BJ (cell line): ENCODE measurements at regions not wholly inside any gene's neighbourhood (a gene's known extent, or its start where the extent isn't known, plus 50 kb on each side); places are given as distances from the start of the nearest gene placed in this dataset.

Experiments used
- CTCF ChIA-PET: fragments of 350-600 bp; formaldehyde crosslinking; extraction: SDS; loops from one replicate; lab custom pipeline; 2021; ENCODE audit warnings: antibody characterized with exemption, inconsistent platforms; lab: Yijun Ruan, JAX
- POLR2A ChIA-PET: fragments of 300-600 bp; sonication (Branson Sonifier 250); formaldehyde crosslinking; extraction: SDS; loops from one replicate; lab custom pipeline; 2021; ENCODE audit warnings: antibody characterized with exemption; lab: Charles Lee
- DNase-seq: peaks from one replicate; pipeline ENCODE4 v3.0.0-alpha.2; 2011; ENCODE audit warnings: low read depth
- H3K27me3 ChIP-seq: 2 replicates; pipeline ENCODE4 v1.6.0; 2011; ENCODE audit warnings: low read length; ENCODE audit not compliant: control insufficient read depth, insufficient read depth
- H3K36me3 ChIP-seq: 2 replicates; pipeline ENCODE4 v1.5.1; 2011; ENCODE audit warnings: low read length; ENCODE audit not compliant: control insufficient read depth, insufficient read depth
- H3K4me3 ChIP-seq: 2 replicates; pipeline ENCODE4 v1.5.1; 2011; ENCODE audit warnings: low read depth, mild to moderate bottlenecking, control low read depth, low read length
- TF ChIP-seq, protein P1 (sequence below): IDR thresholded peaks from 2 replicates; pipeline ENCODE4 v1.5.1; 2011; ENCODE audit warnings: low read depth, mild to moderate bottlenecking, control low read depth, inconsistent platforms, low read length, moderate library complexity; ENCODE audit not compliant: insufficient read depth

DNA sequence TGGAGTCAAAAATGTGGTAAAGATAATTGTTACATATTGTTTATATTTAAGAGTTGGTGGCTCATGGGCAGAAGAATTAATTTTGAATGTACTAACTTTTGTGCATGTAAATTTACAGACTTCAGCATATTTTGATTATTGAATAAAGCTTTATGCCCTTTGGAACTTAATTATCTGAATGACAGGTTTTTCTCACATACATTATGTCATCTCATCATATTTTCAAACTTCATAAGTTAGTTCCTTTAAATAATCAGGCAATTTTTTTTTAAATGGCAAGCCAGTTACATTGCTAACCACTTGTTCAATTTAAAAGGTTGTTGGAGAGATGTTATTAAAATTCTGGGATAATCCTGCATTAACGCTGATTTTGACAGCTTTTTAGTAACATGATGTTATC, 184.6 kb upstream of the EDIL3 start:
- CTCF ChIA-PET, result no interaction called here
- H3K27me3 ChIP-seq, result no peaks in the 10 kb centered on the region
- TF ChIP-seq, protein P1, sequence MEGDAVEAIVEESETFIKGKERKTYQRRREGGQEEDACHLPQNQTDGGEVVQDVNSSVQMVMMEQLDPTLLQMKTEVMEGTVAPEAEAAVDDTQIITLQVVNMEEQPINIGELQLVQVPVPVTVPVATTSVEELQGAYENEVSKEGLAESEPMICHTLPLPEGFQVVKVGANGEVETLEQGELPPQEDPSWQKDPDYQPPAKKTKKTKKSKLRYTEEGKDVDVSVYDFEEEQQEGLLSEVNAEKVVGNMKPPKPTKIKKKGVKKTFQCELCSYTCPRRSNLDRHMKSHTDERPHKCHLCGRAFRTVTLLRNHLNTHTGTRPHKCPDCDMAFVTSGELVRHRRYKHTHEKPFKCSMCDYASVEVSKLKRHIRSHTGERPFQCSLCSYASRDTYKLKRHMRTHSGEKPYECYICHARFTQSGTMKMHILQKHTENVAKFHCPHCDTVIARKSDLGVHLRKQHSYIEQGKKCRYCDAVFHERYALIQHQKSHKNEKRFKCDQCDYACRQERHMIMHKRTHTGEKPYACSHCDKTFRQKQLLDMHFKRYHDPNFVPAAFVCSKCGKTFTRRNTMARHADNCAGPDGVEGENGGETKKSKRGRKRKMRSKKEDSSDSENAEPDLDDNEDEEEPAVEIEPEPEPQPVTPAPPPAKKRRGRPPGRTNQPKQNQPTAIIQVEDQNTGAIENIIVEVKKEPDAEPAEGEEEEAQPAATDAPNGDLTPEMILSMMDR, result no peak
- H3K4me3 ChIP-seq, result no peak overlapping the region
- POLR2A ChIA-PET, result no interaction called here
- no peaks in the 10 kb centered on the region for H3K36me3 ChIP-seq
- DNase-seq, result no peak

DNA sequence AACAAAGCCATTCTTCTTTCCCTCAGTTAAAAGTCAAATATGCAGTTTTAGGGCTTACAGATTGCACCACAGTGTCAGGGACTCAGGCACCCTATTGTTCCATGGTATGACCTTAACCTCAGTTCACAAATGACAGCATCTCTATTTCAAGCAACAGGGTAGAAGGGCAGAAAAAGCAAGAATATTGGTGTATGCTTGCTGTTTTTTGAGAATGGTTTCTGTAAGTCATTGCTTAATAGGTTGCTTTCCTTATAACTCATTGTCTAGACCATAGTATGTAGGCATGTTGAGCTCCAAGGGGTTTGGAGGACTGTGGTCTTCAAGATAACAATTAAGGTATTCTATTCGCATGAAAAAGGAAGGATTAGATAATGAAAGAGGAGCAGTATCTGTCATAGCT, 183.5 kb upstream of the EDIL3 start:
- TF ChIP-seq, protein P1, result no peak
- CTCF ChIA-PET, result no interaction called here
- POLR2A ChIA-PET, result no interaction called here
- H3K27me3 ChIP-seq, result no peaks in the 10 kb centered on the region
- H3K36me3 ChIP-seq, result no peaks in the 10 kb centered on the region
- no peak for DNase-seq
- no peak overlapping the region for H3K4me3 ChIP-seq

DNA sequence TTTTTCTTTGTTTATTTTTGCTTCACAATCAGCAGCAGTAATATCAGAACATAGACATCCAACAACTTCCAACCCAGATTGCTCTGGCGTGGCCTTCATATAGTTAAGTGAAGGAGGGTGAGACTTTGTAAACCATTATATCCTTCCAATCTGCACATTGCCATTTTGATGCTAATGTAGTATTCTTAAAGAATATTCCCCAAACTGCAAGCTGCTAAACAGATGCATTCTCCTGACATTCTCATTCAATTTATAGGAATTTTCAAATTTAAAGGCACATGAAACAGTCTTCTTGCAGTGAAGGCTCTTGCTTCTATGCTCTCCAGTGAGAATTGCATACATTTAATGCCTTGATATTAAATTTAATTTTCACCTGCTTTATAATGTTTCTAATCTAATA, 181.2 kb upstream of the EDIL3 start:
- Histone ChIP-seq H3K27me3 (no peaks in the 10 kb centered on the region), H3K36me3 (no peaks in the 10 kb centered on the region), H3K4me3 (no peak overlapping the region)
- POLR2A ChIA-PET, result no interaction called here
- DNase-seq, result no peak
- CTCF ChIA-PET, result no interaction called here
- TF ChIP-seq, protein P1, result no peak

DNA sequence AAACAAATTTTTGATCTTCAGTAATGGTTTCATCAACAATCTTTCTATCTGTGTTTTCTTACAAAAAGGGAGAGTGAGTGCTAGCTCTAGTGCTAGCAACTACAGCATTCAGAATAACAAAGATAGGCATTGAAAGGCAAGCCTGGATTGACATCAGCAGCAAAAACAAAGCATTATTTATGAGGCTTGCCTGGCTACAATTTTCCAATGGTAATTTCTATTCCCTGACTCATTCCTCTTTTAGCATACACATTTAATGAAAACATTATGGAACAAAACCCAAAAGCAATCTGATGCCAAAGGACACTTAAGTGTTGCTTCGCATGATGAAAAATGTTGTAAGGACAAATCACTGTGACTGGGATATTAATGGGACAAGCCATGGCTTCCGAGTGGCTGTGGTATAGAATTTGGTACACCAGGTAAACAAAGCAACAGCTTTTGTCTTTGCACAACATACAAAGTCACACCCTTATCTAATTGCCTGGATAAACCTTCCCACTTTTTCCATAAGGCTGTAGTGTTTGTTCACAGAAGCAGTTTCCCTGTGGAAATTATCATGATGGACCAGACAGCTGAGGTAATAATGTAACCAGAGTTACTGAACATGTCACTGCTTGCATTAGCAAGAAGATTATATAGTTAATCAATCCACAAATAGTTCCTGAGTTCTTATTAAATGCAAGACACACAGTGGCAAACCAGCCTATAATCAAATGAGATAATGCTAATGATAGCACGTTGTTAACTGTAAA, 179.8 kb upstream of the EDIL3 start:
- no peak for DNase-seq
- POLR2A ChIA-PET, result no interaction called here

DNA sequence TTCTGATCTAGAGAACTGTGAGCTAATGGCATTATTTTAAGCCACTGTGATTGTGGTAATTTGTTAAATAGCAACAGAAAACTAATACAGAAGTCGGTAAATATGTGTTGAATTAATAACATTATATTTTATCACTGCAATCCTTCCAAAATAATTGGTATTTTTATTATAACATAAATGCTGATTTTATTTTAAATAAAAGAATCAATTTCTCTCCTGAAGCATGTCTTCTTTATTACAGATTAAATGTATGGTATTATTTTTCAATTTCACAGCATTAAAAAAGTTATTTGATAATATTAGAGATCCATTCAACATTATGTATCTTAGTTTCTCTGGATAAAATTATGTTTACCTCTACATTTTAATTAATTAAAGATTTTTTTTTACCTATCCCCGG, 165.5 kb upstream of the EDIL3 start:
- TF ChIP-seq, protein P1, result no peak
- H3K4me3 ChIP-seq, result no peak overlapping the region
- CTCF ChIA-PET, result no interaction called here
- POLR2A ChIA-PET, result no interaction called here
- no peaks in the 10 kb centered on the region for H3K36me3 ChIP-seq
- no peaks in the 10 kb centered on the region for H3K27me3 ChIP-seq
- DNase-seq, result no peak

More for the DNA sequence above, 179.8 kb upstream of the EDIL3 start:
- Histone ChIP-seq H3K4me3 (no peak overlapping the region), H3K27me3 (no peaks in the 10 kb centered on the region), H3K36me3 (no peaks in the 10 kb centered on the region)
- CTCF ChIA-PET, result no interaction called here
- TF ChIP-seq, protein P1, result no peak
